PFSK-1 (cell line): ENCODE measurements at regions not wholly inside any gene's neighbourhood (a gene's known extent, or its start where the extent isn't known, plus 50 kb on each side); places are given as distances from the start of the nearest gene placed in this dataset.

Experiments
- FOXP2 ChIP-seq: optimal IDR thresholded peaks from 2 replicates; pipeline ENCODE3; 2011; ENCODE audit warnings: borderline replicate concordance, control low read depth, inconsistent platforms; ENCODE audit not compliant: insufficient read depth; ENCODE audit errors: extremely low read length, extremely low read depth
- POLR2AphosphoS5 ChIP-seq: IDR thresholded peaks from 2 replicates; pipeline ENCODE4 v1.6.1; 2012; ENCODE audit warnings: low read depth, mild to moderate bottlenecking, control low read depth, low read length, moderate library complexity
- REST ChIP-seq, 2 experiments: IDR thresholded peaks; 2 replicates each; pipeline versions ENCODE4 v1.6.1 to v1.8.0; 2011 to 2012; ENCODE audit warnings: low read depth in 2 of 2, low read length in 2 of 2, control low read depth in 1 of 2, inconsistent platforms in 1 of 2, mild to moderate bottlenecking in 1 of 2, moderate library complexity in 1 of 2; ENCODE audit not compliant: insufficient read depth in 1 of 2
- SIN3A ChIP-seq: IDR thresholded peaks from 2 replicates; pipeline ENCODE4 v1.6.1; 2012; ENCODE audit warnings: mild to moderate bottlenecking, low read length, moderate library complexity, borderline replicate concordance; ENCODE audit not compliant: insufficient read depth
- TAF1 ChIP-seq: IDR thresholded peaks from 2 replicates; pipeline ENCODE4 v1.6.1; 2012; ENCODE audit warnings: low read length, control low read depth, borderline replicate concordance; ENCODE audit not compliant: insufficient read depth

- TF ChIP-seq POLR2AphosphoS5: no peak
- TF ChIP-seq SIN3A: no peak
- TF ChIP-seq TAF1: no peak
- TF ChIP-seq REST (IDR thresholded peaks at IDR 0.05; ENCODE audit: insufficient read depth in 1 of 2, low read depth in 2 of 2, low read length in 2 of 2): no peak
- no peak for TF ChIP-seq FOXP2
These were observed 59.9 kb upstream of the FGF3 start for GRCh38 chr11:69878927-69879728.

- TF ChIP-seq FOXP2 (no peak), POLR2AphosphoS5 (no peak), REST (IDR thresholded peaks at IDR 0.05; ENCODE audit: insufficient read depth in 1 of 2, low read depth in 2 of 2, low read length in 2 of 2) (no peak), TAF1 (no peak), SIN3A (no peak)
These were observed 60.5 kb upstream of the FGF3 start for GRCh38 chr11:69879729-69880005.

- TF ChIP-seq SIN3A (no peak), REST (IDR thresholded peaks at IDR 0.05; ENCODE audit: insufficient read depth in 1 of 2, low read depth in 2 of 2, low read length in 2 of 2) (no peak), POLR2AphosphoS5 (no peak), FOXP2 (no peak)
These were observed 61.0 kb upstream of the FGF3 start for GRCh38 chr11:69880041-69880825.

GRCh38 chr11:69880826-69881445, 61.7 kb upstream of the FGF3 start:
- TF ChIP-seq REST (IDR thresholded peaks at IDR 0.05; ENCODE audit: insufficient read depth in 1 of 2, low read depth in 2 of 2, low read length in 2 of 2) (no peak), SIN3A (no peak), POLR2AphosphoS5 (no peak), FOXP2 (no peak), TAF1 (no peak)
